ENCODE measurements at regions not wholly inside any gene's neighbourhood (a gene's known extent, or its start where the extent isn't known, plus 50 kb on each side); places are given as distances from the start of the nearest gene placed in this dataset.

GRCh38 chr21:20083336-20083735 is 914.9 kb upstream of the NCAM2 start:
- TF ChIP-seq, protein P1, sequence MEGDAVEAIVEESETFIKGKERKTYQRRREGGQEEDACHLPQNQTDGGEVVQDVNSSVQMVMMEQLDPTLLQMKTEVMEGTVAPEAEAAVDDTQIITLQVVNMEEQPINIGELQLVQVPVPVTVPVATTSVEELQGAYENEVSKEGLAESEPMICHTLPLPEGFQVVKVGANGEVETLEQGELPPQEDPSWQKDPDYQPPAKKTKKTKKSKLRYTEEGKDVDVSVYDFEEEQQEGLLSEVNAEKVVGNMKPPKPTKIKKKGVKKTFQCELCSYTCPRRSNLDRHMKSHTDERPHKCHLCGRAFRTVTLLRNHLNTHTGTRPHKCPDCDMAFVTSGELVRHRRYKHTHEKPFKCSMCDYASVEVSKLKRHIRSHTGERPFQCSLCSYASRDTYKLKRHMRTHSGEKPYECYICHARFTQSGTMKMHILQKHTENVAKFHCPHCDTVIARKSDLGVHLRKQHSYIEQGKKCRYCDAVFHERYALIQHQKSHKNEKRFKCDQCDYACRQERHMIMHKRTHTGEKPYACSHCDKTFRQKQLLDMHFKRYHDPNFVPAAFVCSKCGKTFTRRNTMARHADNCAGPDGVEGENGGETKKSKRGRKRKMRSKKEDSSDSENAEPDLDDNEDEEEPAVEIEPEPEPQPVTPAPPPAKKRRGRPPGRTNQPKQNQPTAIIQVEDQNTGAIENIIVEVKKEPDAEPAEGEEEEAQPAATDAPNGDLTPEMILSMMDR (IDR thresholded peaks at IDR 0.05; ENCODE audit: borderline replicate concordance, extremely low read depth, low read length, poor library complexity, severe bottlenecking), result no peak
- no peak for TF ChIP-seq EZH2 (IDR thresholded peaks at IDR 0.05; ENCODE audit: borderline replicate concordance, low read depth, low read length, severe bottlenecking)

Measured in DND-41 (cell line).